H9 (cell line): ENCODE measurements at regions not wholly inside any gene's neighbourhood (a gene's known extent, or its start where the extent isn't known, plus 50 kb on each side); places are given as distances from the start of the nearest gene placed in this dataset.

Experiments
- DNase-seq: peaks from one replicate; pipeline ENCODE4 v3.0.0-alpha.2; 2017
- H2AFZ ChIP-seq: one replicate; pipeline ENCODE4 v1.6.1; 2013; ENCODE audit warnings: mild to moderate bottlenecking, low read length, control low read depth, moderate library complexity
- H2AK5ac ChIP-seq: 2 replicates; pipeline ENCODE4 v1.6.1; 2013; ENCODE audit warnings: low read length, control low read depth, mixed read lengths; ENCODE audit not compliant: insufficient read length
- H2BK120ac ChIP-seq: one replicate; pipeline ENCODE4 v1.6.1; 2013; ENCODE audit warnings: low read depth, mild to moderate bottlenecking, low read length, control low read depth, inconsistent platforms; ENCODE audit not compliant: poor library complexity, severe bottlenecking
- H2BK12ac ChIP-seq: 2 replicates; pipeline ENCODE4 v1.6.1; 2013; ENCODE audit warnings: low read length, control low read depth, mixed read lengths, low read depth; ENCODE audit not compliant: insufficient read length
- H2BK15ac ChIP-seq: 2 replicates; pipeline ENCODE4 v1.6.1; 2013; ENCODE audit warnings: low read depth, low read length, control low read depth
- H2BK20ac ChIP-seq: one replicate; pipeline ENCODE4 v1.6.1; 2013; ENCODE audit warnings: low read depth, mild to moderate bottlenecking, low read length, control low read depth, inconsistent platforms; ENCODE audit not compliant: poor library complexity, severe bottlenecking
- H2BK5ac ChIP-seq: 2 replicates; pipeline ENCODE4 v1.6.1; 2013; ENCODE audit warnings: low read length, control low read depth, mixed read lengths; ENCODE audit not compliant: insufficient read length
- H3K14ac ChIP-seq: 2 replicates; pipeline ENCODE4 v1.6.1; 2013; ENCODE audit warnings: low read length, control low read depth; ENCODE audit not compliant: insufficient read depth
- H3K18ac ChIP-seq: 2 replicates; pipeline ENCODE4 v1.6.1; 2013; ENCODE audit warnings: low read depth, mild to moderate bottlenecking, mixed read lengths, low read length, control low read depth; ENCODE audit not compliant: insufficient read length
- H3K23ac ChIP-seq: 2 replicates; pipeline ENCODE4 v1.6.1; 2013; ENCODE audit warnings: low read length, control low read depth, mixed read lengths, low read depth; ENCODE audit not compliant: insufficient read length
- H3K23me2 ChIP-seq: 2 replicates; pipeline ENCODE4 v1.6.1; 2013; ENCODE audit warnings: low read depth, mild to moderate bottlenecking, mixed read lengths, low read length, control low read depth; ENCODE audit not compliant: insufficient read length, poor library complexity, severe bottlenecking
- H3K27ac ChIP-seq: 2 replicates; pipeline ENCODE4 v1.5.1; 2013; ENCODE audit warnings: low read length, control low read depth, mixed read lengths, low read depth; ENCODE audit not compliant: insufficient read length
- H3K27me3 ChIP-seq: 2 replicates; pipeline ENCODE4 v1.6.1; 2013; ENCODE audit warnings: low read length, control low read depth, inconsistent platforms; ENCODE audit not compliant: insufficient read depth
- H3K4ac ChIP-seq: 2 replicates; pipeline ENCODE4 v1.6.1; 2013; ENCODE audit warnings: low read depth, mild to moderate bottlenecking, control low read depth, inconsistent platforms, low read length, moderate library complexity
- H3K4me1 ChIP-seq: 2 replicates; pipeline ENCODE4 v1.6.1; 2013; ENCODE audit warnings: low read length, control low read depth, inconsistent platforms; ENCODE audit not compliant: insufficient read depth
- H3K4me2 ChIP-seq: 2 replicates; pipeline ENCODE4 v1.6.1; 2013; ENCODE audit warnings: low read length, control low read depth, mixed read lengths; ENCODE audit not compliant: insufficient read length, insufficient read depth
- H3K56ac ChIP-seq: 2 replicates; pipeline ENCODE4 v1.6.1; 2013; ENCODE audit warnings: low read depth, mild to moderate bottlenecking, mixed read lengths, low read length, control low read depth; ENCODE audit not compliant: insufficient read length
- H3K79me1 ChIP-seq: 2 replicates; pipeline ENCODE4 v1.6.1; 2013; ENCODE audit warnings: low read depth, mild to moderate bottlenecking, moderate library complexity, low read length, control low read depth, inconsistent platforms; ENCODE audit not compliant: insufficient read depth, poor library complexity, severe bottlenecking
- H3K79me2 ChIP-seq: 2 replicates; pipeline ENCODE4 v1.6.1; 2013; ENCODE audit warnings: low read length, control low read depth, inconsistent platforms; ENCODE audit not compliant: insufficient read depth
- H3K9ac ChIP-seq: 2 replicates; pipeline ENCODE4 v1.6.1; 2013; ENCODE audit warnings: low read length, control low read depth, mixed read lengths; ENCODE audit not compliant: insufficient read length; ENCODE audit errors: extremely low read depth
- H3K9me3 ChIP-seq: one replicate; pipeline ENCODE4 v1.6.1; 2013; ENCODE audit warnings: low read depth, low read length, inconsistent platforms; ENCODE audit not compliant: control insufficient read depth
- H3T11ph ChIP-seq: one replicate; pipeline ENCODE4 v1.6.1; 2013; ENCODE audit warnings: mild to moderate bottlenecking, low read length, control low read depth, inconsistent platforms
- H4K20me1 ChIP-seq: one replicate; pipeline ENCODE4 v1.6.1; 2013; ENCODE audit not compliant: control insufficient read depth, insufficient read length, insufficient read depth
- H4K5ac ChIP-seq: 2 replicates; pipeline ENCODE4 v1.6.1; 2013; ENCODE audit warnings: low read depth, mild to moderate bottlenecking, mixed read lengths, low read length, control low read depth; ENCODE audit not compliant: insufficient read length
- H4K8ac ChIP-seq: replicated peaks from 2 replicates; pipeline ENCODE4 v1.6.1; 2013; ENCODE audit warnings: low read length, control low read depth, mixed read lengths, low read depth; ENCODE audit not compliant: insufficient read length
- H4K91ac ChIP-seq: 2 replicates; pipeline ENCODE4 v1.6.1; 2013; ENCODE audit warnings: low read depth, mild to moderate bottlenecking, moderate library complexity, mixed read lengths, low read length, control low read depth; ENCODE audit not compliant: insufficient read length
- H3K27ac Mint-ChIP-seq, 3 experiments: 2 replicates in 2 of 3; 3 replicates in 1 of 3; pipeline ENCODE4 v1.8.0; 2020 to 2021; ENCODE audit warnings: mixed read lengths in 3 of 3, mild to moderate bottlenecking in 1 of 3, moderate library complexity in 1 of 3
- H3K27me3 Mint-ChIP-seq: 2 replicates; pipeline ENCODE4 v1.8.0; 2021; ENCODE audit warnings: low read depth, mild to moderate bottlenecking, moderate library complexity, mixed read lengths
- H3K36me3 Mint-ChIP-seq, 3 experiments: 2 replicates in 2 of 3; 3 replicates in 1 of 3; pipeline ENCODE4 v1.8.0; 2020 to 2021; ENCODE audit warnings: low read depth in 3 of 3, mixed read lengths in 3 of 3; ENCODE audit not compliant: insufficient read depth in 1 of 3
- H3K4me1 Mint-ChIP-seq, 2 experiments: 2 replicates each; pipeline ENCODE4 v1.8.0; 2020; ENCODE audit warnings: mixed read lengths in 2 of 2
- H3K4me3 Mint-ChIP-seq, 2 experiments: 2 replicates in 1 of 2; 3 replicates in 1 of 2; pipeline ENCODE4 v1.8.0; 2020 to 2021; ENCODE audit warnings: mild to moderate bottlenecking in 2 of 2, mixed read lengths in 2 of 2, moderate library complexity in 1 of 2
- H3K9me3 Mint-ChIP-seq, 2 experiments: 2 replicates in 1 of 2; 3 replicates in 1 of 2; pipeline ENCODE4 v1.8.0; 2020; ENCODE audit warnings: mild to moderate bottlenecking in 2 of 2, mixed read lengths in 2 of 2, moderate library complexity in 1 of 2
- WGBS: extraction: QIAGEN DNeasy Blood & Tissue Kit; methylation state at CpG from one replicate; pipeline ENCODE4 v1.1.7; 2013; ENCODE audit warnings: missing lambda C conversion rate, low lambda C conversion rate, mixed read lengths; ENCODE audit not compliant: insufficient read length; ENCODE audit errors: extremely low coverage; 5-methylcytosine and 5-hydroxymethylcytosine counted together
- TF ChIP-seq, protein P1 (sequence below): fragments of 200-600 bp; sonication (generic); conservative IDR thresholded peaks from 3 replicates; pipeline ENCODE4 v1.8.0; 2021; ENCODE audit warnings: antibody characterized with exemption, mild to moderate bottlenecking

DNA sequence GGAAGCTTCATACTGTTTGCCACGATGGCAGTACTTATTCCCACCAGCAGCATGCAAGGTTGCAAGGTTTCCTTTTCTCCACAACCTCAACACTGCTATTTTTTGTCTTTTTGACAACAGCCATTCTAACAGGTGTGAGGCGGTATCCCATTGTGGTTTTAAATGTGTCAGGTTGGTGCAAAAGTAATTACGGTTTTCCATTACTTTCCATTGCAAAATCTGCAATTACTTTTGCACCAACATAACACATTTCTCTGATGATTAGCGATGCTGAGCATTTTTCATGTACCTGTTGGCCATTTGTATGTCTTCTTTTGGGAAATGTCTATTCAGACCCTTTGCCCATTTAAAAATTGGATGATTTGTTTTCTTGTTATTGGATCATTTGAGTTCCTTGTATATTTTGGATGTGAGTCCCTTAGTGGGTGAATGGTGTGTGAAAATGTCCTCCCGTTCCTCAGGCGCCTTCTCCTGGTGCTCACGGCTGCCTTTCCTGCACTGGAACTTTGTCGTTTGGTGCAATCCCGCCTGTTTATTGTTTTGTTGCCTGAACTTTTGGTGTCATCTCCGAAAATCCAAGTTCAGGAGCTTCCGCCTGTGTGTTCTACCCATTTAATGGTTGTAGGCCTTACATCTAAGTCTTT lies 213.6 kb downstream of the KIF26A start:
- Histone ChIP-seq H3K27me3 (no peaks in the 10 kb centered on the region), H4K8ac (no peak overlapping the region), H2BK15ac (no peak overlapping the region), H4K91ac (no peak overlapping the region), H3K4me2 (no peak overlapping the region), H2BK20ac (no peak overlapping the region), H2BK12ac (no peak overlapping the region), H2AK5ac (no peak overlapping the region), H3K9me3 (no peaks in the 10 kb centered on the region), H4K5ac (no peak overlapping the region), H3K79me2 (no peaks in the 10 kb centered on the region), H3T11ph (no peak overlapping the region), H3K4ac (no peak overlapping the region), H3K4me1 (no peaks in the 10 kb centered on the region), H3K79me1 (no peaks in the 10 kb centered on the region), H3K18ac (no peak overlapping the region), H3K27ac (no peak overlapping the region), H3K23me2 (no peaks in the 10 kb centered on the region), H3K56ac (no peak overlapping the region), H3K23ac (no peak overlapping the region), H3K9ac (no peak overlapping the region), H2BK5ac (no peak overlapping the region), H2BK120ac (no peak overlapping the region), H3K14ac (no peak overlapping the region), H2AFZ (no peak overlapping the region), H4K20me1 (no peaks in the 10 kb centered on the region)
- TF ChIP-seq, protein P1, sequence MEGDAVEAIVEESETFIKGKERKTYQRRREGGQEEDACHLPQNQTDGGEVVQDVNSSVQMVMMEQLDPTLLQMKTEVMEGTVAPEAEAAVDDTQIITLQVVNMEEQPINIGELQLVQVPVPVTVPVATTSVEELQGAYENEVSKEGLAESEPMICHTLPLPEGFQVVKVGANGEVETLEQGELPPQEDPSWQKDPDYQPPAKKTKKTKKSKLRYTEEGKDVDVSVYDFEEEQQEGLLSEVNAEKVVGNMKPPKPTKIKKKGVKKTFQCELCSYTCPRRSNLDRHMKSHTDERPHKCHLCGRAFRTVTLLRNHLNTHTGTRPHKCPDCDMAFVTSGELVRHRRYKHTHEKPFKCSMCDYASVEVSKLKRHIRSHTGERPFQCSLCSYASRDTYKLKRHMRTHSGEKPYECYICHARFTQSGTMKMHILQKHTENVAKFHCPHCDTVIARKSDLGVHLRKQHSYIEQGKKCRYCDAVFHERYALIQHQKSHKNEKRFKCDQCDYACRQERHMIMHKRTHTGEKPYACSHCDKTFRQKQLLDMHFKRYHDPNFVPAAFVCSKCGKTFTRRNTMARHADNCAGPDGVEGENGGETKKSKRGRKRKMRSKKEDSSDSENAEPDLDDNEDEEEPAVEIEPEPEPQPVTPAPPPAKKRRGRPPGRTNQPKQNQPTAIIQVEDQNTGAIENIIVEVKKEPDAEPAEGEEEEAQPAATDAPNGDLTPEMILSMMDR: no peak
- Mint-ChIP-seq H3K9me3 (peaks cover 0 to 4% of the 10 kb centered on the region in 2 experiments; a peak in 3 of 5 replicates), H3K27me3 (peaks cover 8% of the 10 kb centered on the region), H3K4me3 (no peak overlapping the region), H3K27ac (no peak overlapping the region), H3K36me3 (no peaks in the 10 kb centered on the region; a peak in 2 of 7 replicates), H3K4me1 (peaks cover 2% of the 10 kb centered on the region in 2 experiments; a peak in 3 of 4 replicates)
- WGBS: no CpG with 5 or more reads among the region's 11 CpGs
- no peak for DNase-seq
